OCI-LY3 (cell line): ENCODE measurements at regions not wholly inside any gene's neighbourhood (a gene's known extent, or its start where the extent isn't known, plus 50 kb on each side); places are given as distances from the start of the nearest gene placed in this dataset.

Source experiments
- CTCF ChIP-seq: fragments of 200-600, 300-600 bp; sonication (generic); IDR thresholded peaks from 2 replicates; pipeline ENCODE4 v1.5.1; 2014; ENCODE audit warnings: antibody characterized with exemption, low read length, low read depth
- EZH2phosphoT487 ChIP-seq: fragments of 200-600 bp; shearing (Covaris generic); IDR thresholded peaks from 2 replicates; pipeline ENCODE4 v1.6.1; 2018; ENCODE audit warnings: antibody characterized with exemption, mixed run types, low read depth

- no peak for TF ChIP-seq CTCF
- TF ChIP-seq EZH2phosphoT487 = no peak; the same call in 1 of the 2 replicates
These were observed 276.4 kb downstream of the SPRY1 start for GRCh38 chr4:123672987-123673386.
